Upper lobe of left lung (tissue), 4 donors: ENCODE measurements at regions not wholly inside any gene's neighbourhood (a gene's known extent, or its start where the extent isn't known, plus 50 kb on each side); places are given as distances from the start of the nearest gene placed in this dataset.

Source experiments
- EP300 ChIP-seq, 4 donors: sonication (generic); formaldehyde crosslinking; IDR thresholded peaks; one replicate each; pipeline ENCODE4 v1.5.1; 2017; ENCODE audit warnings: antibody characterized with exemption in 4 of 4, control low read depth in 2 of 4
- POLR2A ChIP-seq, 4 donors: fragments of 450-650 bp; IDR thresholded peaks; one replicate each; pipeline ENCODE4 v1.5.1; 2016 to 2017; ENCODE audit warnings: antibody characterized with exemption in 4 of 4, mild to moderate bottlenecking in 2 of 4
- TF ChIP-seq, protein P1 (sequence below), 6 experiments: fragments of 450-650 bp in 4 of 6; fragments of 200-600 bp in 2 of 6; sonication (generic) in 2 of 6; IDR thresholded peaks; one replicate each; pipeline ENCODE4 v1.5.1; 2016 to 2019; ENCODE audit warnings: antibody characterized with exemption in 6 of 6

DNA sequence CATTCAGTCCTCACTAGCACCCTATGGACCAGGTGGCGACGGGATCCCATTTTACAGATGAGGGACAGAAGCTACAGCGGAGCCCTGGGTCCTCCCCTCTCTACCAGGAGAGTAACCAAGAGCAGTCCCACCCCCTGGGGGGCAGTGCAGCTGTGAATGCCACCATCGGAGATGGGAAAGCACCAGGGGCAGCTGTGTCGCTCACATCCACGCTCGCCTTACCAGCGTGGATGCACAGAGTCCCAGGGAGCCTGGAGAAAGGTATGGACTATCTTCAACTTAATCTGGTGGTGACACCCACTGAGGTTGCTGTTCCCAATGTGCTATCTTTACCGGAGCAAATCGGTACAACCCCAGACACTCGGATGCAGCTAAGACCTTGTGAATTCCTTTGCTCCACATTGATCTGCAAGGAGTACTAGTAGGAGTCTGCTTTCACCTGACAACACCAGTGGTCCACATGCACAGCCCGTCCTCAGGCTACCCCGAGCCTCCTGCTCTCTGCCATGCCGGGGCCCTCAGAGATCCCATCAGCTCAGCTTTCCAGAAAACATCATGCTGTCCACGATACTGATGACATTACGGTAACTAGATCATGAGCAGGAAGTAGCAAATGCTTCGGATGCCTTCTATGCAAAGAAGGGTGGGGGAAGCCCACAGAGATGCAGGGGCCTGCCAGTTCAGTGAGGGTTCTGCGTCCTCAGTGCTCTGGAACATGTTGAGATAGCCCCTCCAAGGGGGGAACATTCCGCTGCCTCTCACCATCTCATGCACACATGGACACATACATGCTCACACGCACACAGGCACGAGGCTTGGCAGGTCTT, 126.0 kb downstream of the CTTN start:
- TF ChIP-seq EP300 (IDR thresholded peaks at IDR 0.05) (no peak), POLR2A (IDR thresholded peaks at IDR 0.05) (no peak)
- TF ChIP-seq, protein P1, sequence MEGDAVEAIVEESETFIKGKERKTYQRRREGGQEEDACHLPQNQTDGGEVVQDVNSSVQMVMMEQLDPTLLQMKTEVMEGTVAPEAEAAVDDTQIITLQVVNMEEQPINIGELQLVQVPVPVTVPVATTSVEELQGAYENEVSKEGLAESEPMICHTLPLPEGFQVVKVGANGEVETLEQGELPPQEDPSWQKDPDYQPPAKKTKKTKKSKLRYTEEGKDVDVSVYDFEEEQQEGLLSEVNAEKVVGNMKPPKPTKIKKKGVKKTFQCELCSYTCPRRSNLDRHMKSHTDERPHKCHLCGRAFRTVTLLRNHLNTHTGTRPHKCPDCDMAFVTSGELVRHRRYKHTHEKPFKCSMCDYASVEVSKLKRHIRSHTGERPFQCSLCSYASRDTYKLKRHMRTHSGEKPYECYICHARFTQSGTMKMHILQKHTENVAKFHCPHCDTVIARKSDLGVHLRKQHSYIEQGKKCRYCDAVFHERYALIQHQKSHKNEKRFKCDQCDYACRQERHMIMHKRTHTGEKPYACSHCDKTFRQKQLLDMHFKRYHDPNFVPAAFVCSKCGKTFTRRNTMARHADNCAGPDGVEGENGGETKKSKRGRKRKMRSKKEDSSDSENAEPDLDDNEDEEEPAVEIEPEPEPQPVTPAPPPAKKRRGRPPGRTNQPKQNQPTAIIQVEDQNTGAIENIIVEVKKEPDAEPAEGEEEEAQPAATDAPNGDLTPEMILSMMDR (IDR thresholded peaks at IDR 0.05) = no peak
